ENCODE measurements at regions not wholly inside any gene's neighbourhood (a gene's known extent, or its start where the extent isn't known, plus 50 kb on each side); places are given as distances from the start of the nearest gene placed in this dataset.

DNA sequence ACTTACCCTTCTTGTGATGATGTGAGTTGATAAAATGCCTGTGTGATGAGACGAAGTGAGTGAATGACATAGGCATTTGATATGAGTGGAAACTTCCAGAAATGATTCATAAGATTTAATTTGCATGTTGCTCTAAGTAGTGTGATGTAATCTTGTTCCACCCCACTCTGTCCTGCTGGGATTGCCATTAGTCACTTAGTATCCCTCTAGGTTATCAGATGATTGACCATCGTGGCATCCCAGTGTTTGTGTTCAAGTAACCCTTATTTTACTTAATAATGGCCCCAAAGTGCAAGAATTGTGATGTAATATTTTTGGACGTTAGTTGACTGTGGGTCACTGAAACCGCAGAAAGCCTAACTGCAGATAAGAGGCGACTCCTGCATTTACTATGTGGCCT is 214.4 kb upstream of the DIO2 start:
- H3K36me3 ChIP-seq (ENCODE audit: insufficient read depth, low read length) = no peaks in the 10 kb centered on the region
- H3K27ac ChIP-seq (ENCODE audit: low read depth, low read length) = no peak overlapping the region
- H3K36me3 Mint-ChIP-seq = no peaks in the 10 kb centered on the region
- H3K4me1 Mint-ChIP-seq = no peaks in the 10 kb centered on the region
- H3K27me3 ChIP-seq (ENCODE audit: insufficient read depth, low read length) = no peaks in the 10 kb centered on the region
- DNase-seq = no peak
- H3K4me3 ChIP-seq (ENCODE audit: low read length in 2 of 2) = no peak overlapping the region
- POLR2A ChIA-PET (ENCODE audit: partially characterized antibody) = no interaction called here
- no peak overlapping the region for H3K27ac Mint-ChIP-seq
- CTCF ChIA-PET (ENCODE audit: partially characterized antibody) = no interaction called here
- H3K9me3 Mint-ChIP-seq = peaks cover 0 to 2% (median 0%) of the 10 kb centered on the region in 8 donors
- H3K27me3 Mint-ChIP-seq = no peaks in the 10 kb centered on the region
- intact Hi-C loops (cut with micrococcal nuclease) = no loop called here
- no peak overlapping the region for H3K4me3 Mint-ChIP-seq
- H3K4me1 ChIP-seq (ENCODE audit: insufficient read depth, low read length) = no peaks in the 10 kb centered on the region
- no peaks in the 10 kb centered on the region for H3K9me3 ChIP-seq (ENCODE audit: control insufficient read depth in 1 of 2, low read length in 2 of 2)

DNA sequence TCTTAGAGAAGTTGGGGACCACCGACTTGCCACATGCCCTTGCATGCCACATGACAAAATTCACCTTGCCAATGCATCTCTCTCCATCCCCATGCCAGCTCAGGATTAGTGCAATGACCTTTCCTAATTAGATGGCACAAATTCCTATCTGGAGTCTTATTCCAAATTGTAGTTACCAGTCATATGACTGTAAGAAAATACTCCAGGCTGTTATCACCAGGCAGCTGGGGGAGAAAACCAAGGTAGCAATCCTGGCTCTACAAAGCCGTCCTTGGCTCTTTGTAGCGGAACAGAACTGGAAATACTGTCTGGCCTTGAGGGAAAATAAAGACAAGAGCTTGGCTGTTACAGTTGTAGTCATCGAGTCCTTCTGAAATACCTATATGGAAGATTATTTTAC is 208.5 kb upstream of the DIO2 start:
- no peaks in the 10 kb centered on the region for H3K4me1 ChIP-seq (ENCODE audit: insufficient read depth, low read length)
- POLR2A ChIA-PET (ENCODE audit: partially characterized antibody) = no interaction called here
- H3K27me3 Mint-ChIP-seq = no peaks in the 10 kb centered on the region
- no peak overlapping the region for H3K27ac Mint-ChIP-seq
- intact Hi-C loops (cut with micrococcal nuclease) = no loop called here
- DNase-seq = no peak
- H3K9me3 Mint-ChIP-seq = peaks cover 0 to 3% (median 0%) of the 10 kb centered on the region in 8 donors
- no peaks in the 10 kb centered on the region for H3K36me3 Mint-ChIP-seq
- H3K27me3 ChIP-seq (ENCODE audit: insufficient read depth, low read length) = no peaks in the 10 kb centered on the region
- CTCF ChIA-PET (ENCODE audit: partially characterized antibody) = no interaction called here
- no peaks in the 10 kb centered on the region for H3K36me3 ChIP-seq (ENCODE audit: insufficient read depth, low read length)
- H3K4me1 Mint-ChIP-seq = no peaks in the 10 kb centered on the region
- no peaks in the 10 kb centered on the region for H3K9me3 ChIP-seq (ENCODE audit: control insufficient read depth in 1 of 2, low read length in 2 of 2)
- H3K27ac ChIP-seq (ENCODE audit: low read depth, low read length) = no peak overlapping the region
- H3K4me3 ChIP-seq (ENCODE audit: low read length in 2 of 2) = no peak overlapping the region
- H3K4me3 Mint-ChIP-seq = no peak overlapping the region

DNA sequence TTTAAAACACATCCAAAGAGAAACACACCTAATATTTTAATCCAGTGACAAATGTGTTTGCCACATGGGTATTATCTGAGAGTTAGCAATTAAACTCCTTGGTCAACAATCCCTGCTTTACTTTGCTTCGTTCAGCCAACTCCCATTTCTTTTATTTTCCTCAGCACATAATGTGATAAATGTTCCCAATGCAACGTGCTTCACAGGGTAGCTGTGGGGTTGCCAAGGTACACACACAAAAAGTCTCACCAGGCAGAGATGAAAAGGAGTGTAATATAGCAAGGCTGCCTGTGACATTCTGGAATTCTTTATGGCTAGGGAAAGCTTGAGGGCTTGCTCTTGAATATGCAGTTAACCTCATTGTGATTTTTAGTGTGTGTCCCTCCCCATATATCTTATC is 208.0 kb upstream of the DIO2 start:
- H3K27ac ChIP-seq (ENCODE audit: low read depth, low read length) = no peak overlapping the region
- H3K4me3 ChIP-seq (ENCODE audit: low read length in 2 of 2) = no peak overlapping the region
- H3K4me1 Mint-ChIP-seq = no peaks in the 10 kb centered on the region
- H3K36me3 ChIP-seq (ENCODE audit: insufficient read depth, low read length) = no peaks in the 10 kb centered on the region
- no peaks in the 10 kb centered on the region for H3K4me1 ChIP-seq (ENCODE audit: insufficient read depth, low read length)
- no peaks in the 10 kb centered on the region for H3K27me3 Mint-ChIP-seq
- H3K9me3 Mint-ChIP-seq = peaks cover 0 to 3% (median 0%) of the 10 kb centered on the region in 8 donors
- no peaks in the 10 kb centered on the region for H3K9me3 ChIP-seq (ENCODE audit: control insufficient read depth in 1 of 2, low read length in 2 of 2)
- intact Hi-C loops (cut with micrococcal nuclease) = no loop called here
- H3K27ac Mint-ChIP-seq = no peak overlapping the region
- H3K27me3 ChIP-seq (ENCODE audit: insufficient read depth, low read length) = no peaks in the 10 kb centered on the region
- ChIA-PET POLR2A (ENCODE audit: partially characterized antibody) (no interaction called here), CTCF (ENCODE audit: partially characterized antibody) (no interaction called here)
- no peaks in the 10 kb centered on the region for H3K36me3 Mint-ChIP-seq
- DNase-seq = no peak
- no peak overlapping the region for H3K4me3 Mint-ChIP-seq

DNA sequence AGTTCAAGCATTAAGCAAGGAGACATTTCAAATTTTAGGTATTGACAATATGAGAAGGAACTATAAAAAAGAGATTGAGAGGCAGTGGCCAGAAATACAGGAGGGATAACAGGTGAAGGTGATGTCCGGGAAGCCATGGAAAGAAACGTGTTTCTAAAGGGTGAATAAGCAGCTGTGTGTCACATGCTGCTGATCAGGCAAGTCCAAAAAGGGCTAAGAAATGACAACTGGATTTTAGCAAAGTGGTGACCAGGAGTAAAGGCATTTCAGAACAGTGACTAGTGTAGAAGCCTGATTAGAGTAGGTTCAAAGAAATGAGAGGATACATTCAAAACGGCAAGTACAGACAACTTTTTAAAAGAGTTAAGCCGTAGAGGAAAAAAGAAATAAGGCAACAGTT is 204.3 kb upstream of the DIO2 start:
- H3K4me3 ChIP-seq (ENCODE audit: low read length in 2 of 2) = no peak overlapping the region
- Mint-ChIP-seq H3K4me1 (no peaks in the 10 kb centered on the region), H3K4me3 (no peak overlapping the region), H3K9me3 (peaks cover 0 to 7% (median 0%) of the 10 kb centered on the region in 8 donors), H3K27me3 (peaks cover 0 to 1% of the 10 kb centered on the region in 2 donors), H3K36me3 (no peaks in the 10 kb centered on the region), H3K27ac (no peak overlapping the region)
- ChIA-PET CTCF (ENCODE audit: partially characterized antibody) (no interaction called here), POLR2A (ENCODE audit: partially characterized antibody) (no interaction called here)
- DNase-seq = no peak
- intact Hi-C loops (cut with micrococcal nuclease) = no loop called here
- H3K27me3 ChIP-seq (ENCODE audit: insufficient read depth, low read length) = no peaks in the 10 kb centered on the region
- H3K4me1 ChIP-seq (ENCODE audit: insufficient read depth, low read length) = no peaks in the 10 kb centered on the region
- H3K9me3 ChIP-seq (ENCODE audit: control insufficient read depth in 1 of 2, low read length in 2 of 2) = no peaks in the 10 kb centered on the region
- no peak overlapping the region for H3K27ac ChIP-seq (ENCODE audit: low read depth, low read length)
- H3K36me3 ChIP-seq (ENCODE audit: insufficient read depth, low read length) = no peaks in the 10 kb centered on the region

DNA sequence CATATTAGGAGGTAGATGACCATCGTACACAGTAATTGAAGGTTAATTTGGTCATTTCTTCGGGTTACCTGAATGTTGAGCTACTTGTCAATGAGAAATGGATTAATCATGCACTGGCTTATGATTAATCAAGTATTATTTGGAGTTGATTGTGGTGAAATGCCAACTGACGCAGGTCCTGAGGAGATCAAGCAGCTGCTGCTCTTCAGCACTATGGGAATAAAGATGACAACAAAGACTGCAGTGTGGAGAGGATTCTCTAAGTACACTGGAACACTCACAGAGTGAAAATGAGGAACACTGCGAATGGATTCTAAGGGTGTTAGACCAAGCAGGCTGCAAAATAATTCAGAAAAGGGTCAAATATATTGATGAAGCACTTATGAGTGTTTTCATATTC is 202.8 kb upstream of the DIO2 start:
- no peak for DNase-seq
- H3K4me1 ChIP-seq (ENCODE audit: insufficient read depth, low read length) = no peaks in the 10 kb centered on the region
- ChIA-PET POLR2A (ENCODE audit: partially characterized antibody) (no interaction called here), CTCF (ENCODE audit: partially characterized antibody) (no interaction called here)
- H3K27ac ChIP-seq (ENCODE audit: low read depth, low read length) = no peak overlapping the region
- no peaks in the 10 kb centered on the region for H3K27me3 ChIP-seq (ENCODE audit: insufficient read depth, low read length)
- no peak overlapping the region for H3K4me3 ChIP-seq (ENCODE audit: low read length in 2 of 2)
- no peaks in the 10 kb centered on the region for H3K36me3 ChIP-seq (ENCODE audit: insufficient read depth, low read length)
- H3K27ac Mint-ChIP-seq = no peak overlapping the region
- no peak overlapping the region for H3K4me3 Mint-ChIP-seq
- no peaks in the 10 kb centered on the region for H3K36me3 Mint-ChIP-seq
- intact Hi-C loops (cut with micrococcal nuclease) = no loop called here
- H3K27me3 Mint-ChIP-seq = peaks cover 0 to 4% of the 10 kb centered on the region in 2 donors
- H3K4me1 Mint-ChIP-seq = no peaks in the 10 kb centered on the region
- peaks cover 0 to 7% (median 0%) of the 10 kb centered on the region in 8 donors for H3K9me3 Mint-ChIP-seq
- H3K9me3 ChIP-seq (ENCODE audit: control insufficient read depth in 1 of 2, low read length in 2 of 2) = no peaks in the 10 kb centered on the region

DNA sequence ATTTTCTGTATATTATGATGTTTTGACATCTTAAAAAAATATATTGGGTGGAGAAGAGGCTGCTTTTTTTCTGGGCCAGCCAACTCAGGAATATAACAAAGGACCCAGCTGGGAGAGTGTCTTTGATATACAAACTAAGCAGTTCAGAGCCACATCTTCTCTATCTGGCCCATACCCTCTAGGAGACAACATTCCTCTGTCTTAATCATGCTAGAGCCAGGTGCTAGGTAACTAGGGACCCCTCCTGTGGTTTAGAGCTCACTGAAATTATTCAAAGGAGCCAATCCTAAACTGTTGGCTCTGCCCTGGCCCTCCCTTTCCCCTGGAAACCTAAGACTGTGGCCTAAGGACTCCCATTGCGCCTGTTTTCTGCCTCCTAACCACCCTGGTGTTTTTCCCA is 193.1 kb upstream of the DIO2 start:
- H3K27ac ChIP-seq (ENCODE audit: low read depth, low read length) = no peak overlapping the region
- ChIA-PET POLR2A (ENCODE audit: partially characterized antibody) (no interaction called here), CTCF (ENCODE audit: partially characterized antibody) (interaction anchor here (0.9 kb wide), 1 partner anchor 14 kb away, joined by 3 read pairs; no protein-coding TSS in a partner anchor)
- no peak for DNase-seq
- intact Hi-C loops (cut with micrococcal nuclease) = no loop called here
- H3K4me1 Mint-ChIP-seq = no peaks in the 10 kb centered on the region
- H3K9me3 Mint-ChIP-seq = peaks cover 0 to 3% (median 2%) of the 10 kb centered on the region in 8 donors
- H3K36me3 Mint-ChIP-seq = no peaks in the 10 kb centered on the region
- no peak overlapping the region for H3K4me3 Mint-ChIP-seq
- H3K9me3 ChIP-seq (ENCODE audit: control insufficient read depth in 1 of 2, low read length in 2 of 2) = no peaks in the 10 kb centered on the region
- no peaks in the 10 kb centered on the region for H3K4me1 ChIP-seq (ENCODE audit: insufficient read depth, low read length)
- no peaks in the 10 kb centered on the region for H3K27me3 Mint-ChIP-seq
- H3K27ac Mint-ChIP-seq = no peak overlapping the region
- H3K4me3 ChIP-seq (ENCODE audit: low read length in 2 of 2) = no peak overlapping the region
- no peaks in the 10 kb centered on the region for H3K27me3 ChIP-seq (ENCODE audit: insufficient read depth, low read length)
- no peaks in the 10 kb centered on the region for H3K36me3 ChIP-seq (ENCODE audit: insufficient read depth, low read length)

DNA sequence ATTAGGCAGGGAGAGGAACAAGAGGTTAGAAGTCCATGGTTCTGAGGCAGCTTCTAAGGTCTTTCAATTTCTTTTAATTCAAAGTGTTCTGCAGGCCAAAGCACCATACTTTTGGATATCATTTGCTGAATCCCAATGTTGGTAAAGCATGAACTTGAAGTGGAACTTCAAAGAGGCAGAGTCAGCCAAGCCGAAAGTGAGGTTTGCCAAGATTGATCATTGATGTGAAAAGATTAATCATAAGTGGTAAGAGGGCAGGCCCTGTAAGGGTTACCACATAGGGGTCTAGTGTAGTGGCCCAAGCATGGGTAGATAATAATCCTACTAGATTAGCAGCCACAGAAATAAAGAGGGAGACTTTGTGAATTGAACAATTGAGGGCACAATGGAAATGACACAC is 191.7 kb upstream of the DIO2 start:
- Histone ChIP-seq H3K27ac (ENCODE audit: low read depth, low read length) (no peak overlapping the region), H3K4me1 (ENCODE audit: insufficient read depth, low read length) (no peaks in the 10 kb centered on the region), H3K4me3 (ENCODE audit: low read length in 2 of 2) (no peak overlapping the region), H3K9me3 (ENCODE audit: control insufficient read depth in 1 of 2, low read length in 2 of 2) (no peaks in the 10 kb centered on the region), H3K36me3 (ENCODE audit: insufficient read depth, low read length) (no peaks in the 10 kb centered on the region), H3K27me3 (ENCODE audit: insufficient read depth, low read length) (no peaks in the 10 kb centered on the region)
- H3K27me3 Mint-ChIP-seq = no peaks in the 10 kb centered on the region
- no peak overlapping the region for H3K4me3 Mint-ChIP-seq
- no peaks in the 10 kb centered on the region for H3K36me3 Mint-ChIP-seq
- ChIA-PET POLR2A (ENCODE audit: partially characterized antibody) (no interaction called here), CTCF (ENCODE audit: partially characterized antibody) (no interaction called here)
- no peaks in the 10 kb centered on the region for H3K4me1 Mint-ChIP-seq
- intact Hi-C loops (cut with micrococcal nuclease) = no loop called here
- peaks cover 0 to 8% (median 4%) of the 10 kb centered on the region in 8 donors for H3K9me3 Mint-ChIP-seq
- H3K27ac Mint-ChIP-seq = no peak overlapping the region
- DNase-seq = no peak

DNA sequence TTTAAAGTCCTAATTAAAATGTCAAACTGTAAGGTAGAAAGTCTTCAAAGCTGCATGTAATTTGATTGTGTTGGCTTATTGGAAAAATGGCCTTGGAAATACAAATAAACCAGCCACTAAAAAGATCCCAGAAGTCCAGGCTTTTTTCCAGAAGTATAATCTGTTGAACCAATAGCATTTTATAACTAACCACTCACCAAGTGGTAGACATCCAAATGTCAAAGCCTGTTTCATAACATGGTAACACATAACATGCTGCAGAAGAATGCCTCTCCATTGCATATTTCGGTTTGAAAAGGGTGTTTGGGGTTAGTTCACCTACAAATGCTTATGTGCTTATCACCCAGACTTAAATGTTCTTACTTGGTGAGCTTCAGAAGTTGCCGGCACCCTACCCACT is 183.7 kb upstream of the DIO2 start:
- ChIA-PET CTCF (ENCODE audit: partially characterized antibody) (no interaction called here), POLR2A (ENCODE audit: partially characterized antibody) (no interaction called here)

More for the DNA sequence above, 183.7 kb upstream of the DIO2 start:
- H3K4me1 Mint-ChIP-seq = no peaks in the 10 kb centered on the region
- no peak overlapping the region for H3K27ac ChIP-seq (ENCODE audit: low read depth, low read length)
- no peaks in the 10 kb centered on the region for H3K4me1 ChIP-seq (ENCODE audit: insufficient read depth, low read length)
- no peak overlapping the region for H3K4me3 Mint-ChIP-seq
- H3K9me3 ChIP-seq (ENCODE audit: control insufficient read depth in 1 of 2, low read length in 2 of 2) = no peaks in the 10 kb centered on the region
- no peaks in the 10 kb centered on the region for H3K36me3 Mint-ChIP-seq
- H3K27me3 Mint-ChIP-seq = no peaks in the 10 kb centered on the region
- no peak for DNase-seq
- H3K36me3 ChIP-seq (ENCODE audit: insufficient read depth, low read length) = no peaks in the 10 kb centered on the region
- peaks cover 3 to 23% (median 7%) of the 10 kb centered on the region in 8 donors for H3K9me3 Mint-ChIP-seq
- intact Hi-C loops (cut with micrococcal nuclease) = no loop called here
- H3K27me3 ChIP-seq (ENCODE audit: insufficient read depth, low read length) = no peaks in the 10 kb centered on the region
- no peak overlapping the region for H3K27ac Mint-ChIP-seq
- H3K4me3 ChIP-seq (ENCODE audit: low read length in 2 of 2) = no peak overlapping the region

Data from CD4-positive, alpha-beta memory T cell (primary cell).